HG03196 (cell line): ENCODE measurements at regions not wholly inside any gene's neighbourhood (a gene's known extent, or its start where the extent isn't known, plus 50 kb on each side); places are given as distances from the start of the nearest gene placed in this dataset.
A peak's percentile ranks its signal among the peaks of the same experiment; 100 is the strongest.
"Not testable (repeated sequence)": the region's sequence is repeated elsewhere in the genome, so short reads cannot be mapped to it uniquely, and the experiment has no call there.

Experiments used
- ATAC-seq: cut with Tn5 transposase; IDR thresholded peaks from one replicate; pipeline ENCODE4 v1.9.1; 2021; ENCODE audit not compliant: unreplicated experiment

DNA sequence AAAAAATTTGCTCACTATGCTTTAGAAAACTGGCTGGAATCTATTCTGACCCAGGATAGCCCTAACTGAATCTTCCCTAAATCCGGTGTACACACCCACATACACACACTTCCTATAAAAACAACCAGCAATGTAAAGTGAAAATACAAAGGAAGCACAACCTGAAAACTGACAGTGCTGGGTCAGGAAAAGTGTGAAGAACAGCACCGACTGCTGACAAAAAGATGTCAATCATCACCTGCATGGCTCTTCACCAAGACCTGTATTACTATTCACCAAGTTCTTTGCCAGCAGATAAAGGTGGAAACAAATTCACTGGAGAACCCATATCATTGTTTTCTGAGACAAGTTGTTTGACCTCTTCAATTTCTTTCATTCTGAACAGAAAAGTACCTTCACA is 293.8 kb upstream of the GRAMD2B start:
- no peak for ATAC-seq

DNA sequence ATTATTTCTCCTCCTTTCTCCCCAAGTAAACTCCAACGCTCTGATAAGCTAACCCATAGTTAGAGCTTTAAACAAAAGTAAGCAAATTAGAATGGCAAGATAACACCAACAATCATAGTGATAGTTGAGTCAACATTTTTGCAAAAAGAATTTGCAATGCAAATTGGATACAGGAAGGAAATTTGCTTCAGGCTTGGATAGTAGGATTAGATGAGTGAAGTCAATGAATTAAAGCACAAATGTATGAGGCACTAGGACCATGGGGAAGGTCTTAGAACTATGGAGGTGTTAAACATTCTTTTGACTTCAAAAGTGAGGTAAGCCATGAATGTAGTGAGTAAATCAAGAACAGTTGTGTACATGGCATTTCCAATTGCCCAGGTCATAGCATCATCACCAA is 289.8 kb upstream of the GRAMD2B start:
- no peak for ATAC-seq

DNA sequence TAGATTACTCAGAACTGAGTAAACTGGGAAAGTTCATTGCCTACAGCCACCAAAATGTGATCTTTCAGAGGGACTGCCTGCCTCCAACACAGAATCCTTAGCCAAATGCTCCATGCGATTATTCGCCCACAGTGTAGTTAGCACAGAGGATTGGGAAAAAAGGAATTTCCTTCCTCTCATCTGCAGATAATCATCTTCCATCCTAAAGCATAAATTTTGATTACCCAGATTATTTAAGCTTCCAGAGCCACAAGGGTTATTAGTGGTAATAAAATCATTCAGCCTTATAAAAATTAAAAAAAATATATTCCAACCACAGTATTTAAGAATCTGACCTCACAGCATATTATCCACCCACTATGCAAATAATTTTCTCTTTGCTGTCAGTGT is 285.3 kb upstream of the GRAMD2B start:
- no peak for ATAC-seq

DNA sequence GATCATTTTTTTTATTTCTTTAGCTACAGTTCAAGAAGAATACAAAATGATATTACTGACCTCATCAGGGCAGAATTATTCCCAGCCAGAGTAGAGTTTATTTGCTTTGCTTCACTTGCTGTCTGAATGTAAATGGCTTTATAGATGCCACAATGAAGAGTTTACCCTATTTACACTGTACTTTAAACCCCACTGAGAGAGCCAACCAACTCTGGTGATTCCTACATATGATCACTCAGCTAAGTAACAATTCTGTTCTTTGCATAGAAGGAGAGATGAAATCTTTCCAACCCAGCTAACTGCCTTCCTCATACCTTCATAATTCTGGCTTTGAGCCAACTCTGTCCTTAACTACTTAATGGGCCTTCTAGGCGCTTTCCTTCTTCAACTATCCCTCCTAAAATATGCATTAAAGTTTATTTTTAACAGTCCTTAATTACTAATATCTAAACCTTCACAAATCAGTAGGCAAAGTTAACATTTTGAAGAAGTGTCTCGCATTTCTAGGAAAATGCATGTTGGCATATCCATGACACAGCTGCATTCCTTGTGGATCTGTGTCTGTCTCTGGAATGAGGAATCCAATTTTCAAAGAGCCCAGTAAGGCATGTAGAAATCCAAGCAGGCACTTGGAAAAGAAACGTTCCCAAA is 284.8 kb upstream of the GRAMD2B start:
- no peak for ATAC-seq

DNA sequence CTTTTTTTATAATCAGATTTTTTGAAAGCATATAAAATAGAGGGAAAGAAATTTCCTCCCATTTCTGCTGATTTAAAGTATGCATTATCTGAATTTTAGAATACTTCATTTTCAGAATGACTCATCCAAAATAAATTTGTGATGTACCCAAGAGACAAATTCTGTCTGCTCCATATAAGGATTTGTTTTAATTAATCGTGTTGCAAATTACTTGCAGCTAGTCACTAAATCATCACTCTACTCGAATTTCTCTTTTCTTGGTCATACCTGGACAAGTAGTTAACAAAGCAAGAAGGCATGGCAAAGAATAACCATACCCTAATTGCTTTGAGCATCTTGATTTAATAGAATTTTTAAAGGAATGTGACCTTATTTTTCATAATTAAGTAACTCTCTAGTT is 284.1 kb upstream of the GRAMD2B start:
- no peak for ATAC-seq

DNA sequence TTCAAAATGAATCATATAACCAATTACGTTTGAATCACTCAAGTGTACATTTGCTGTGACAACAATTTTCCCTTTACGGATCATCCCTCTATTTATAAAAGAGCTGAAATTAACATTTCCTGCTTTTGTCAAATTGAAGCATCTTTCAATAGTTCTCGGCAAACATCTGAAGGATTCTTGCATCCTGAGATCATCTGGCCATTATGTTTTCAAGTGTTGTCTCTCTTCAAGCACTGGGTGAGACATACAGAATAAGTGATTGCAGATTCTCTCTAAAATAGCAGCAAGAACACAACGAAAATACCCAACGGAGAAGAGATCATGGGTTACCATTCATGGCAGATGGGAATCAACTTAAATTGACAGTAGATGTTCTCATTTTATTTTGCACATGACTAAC is 283.4 kb upstream of the GRAMD2B start:
- no peak for ATAC-seq

DNA sequence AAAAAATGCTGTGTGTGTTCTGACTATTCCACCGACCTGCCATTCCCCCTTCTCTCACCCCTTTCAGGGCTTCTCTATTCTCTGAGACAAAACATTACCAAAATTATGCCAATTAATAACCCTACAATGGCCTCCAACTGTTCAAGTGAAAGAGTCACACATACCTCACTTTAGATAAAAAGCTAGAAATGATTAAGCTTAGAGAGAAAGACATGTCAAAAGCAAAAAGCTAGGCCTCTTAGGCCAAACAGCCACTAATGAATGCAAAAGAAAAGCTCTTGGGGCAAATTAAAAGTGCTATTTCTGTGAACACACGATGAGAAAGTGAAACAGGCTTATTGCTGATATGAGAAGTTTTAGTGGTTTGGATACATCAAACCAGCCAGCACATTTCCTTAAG is 279.6 kb upstream of the GRAMD2B start:
- peak; percentile 56 for ATAC-seq

DNA sequence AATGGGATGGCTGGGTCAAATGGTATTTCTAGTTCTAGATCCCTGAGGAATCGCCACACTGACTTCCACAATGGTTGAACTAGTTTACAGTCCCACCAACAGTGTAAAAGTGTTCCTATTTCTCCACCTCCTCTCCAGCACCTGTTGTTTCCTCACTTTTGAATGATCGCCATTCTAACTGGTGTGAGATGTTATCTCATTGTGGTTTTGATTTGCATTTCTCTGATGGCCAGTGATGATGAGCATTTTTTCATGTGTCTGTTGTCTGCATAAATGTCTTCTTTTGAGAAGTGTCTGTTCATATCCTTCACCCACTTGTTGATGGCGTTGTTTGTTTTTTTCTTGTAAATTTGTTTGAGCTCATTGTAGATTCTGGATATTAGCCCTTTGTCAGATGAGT is 272.9 kb upstream of the GRAMD2B start:
- not testable (repeated sequence) for ATAC-seq

DNA sequence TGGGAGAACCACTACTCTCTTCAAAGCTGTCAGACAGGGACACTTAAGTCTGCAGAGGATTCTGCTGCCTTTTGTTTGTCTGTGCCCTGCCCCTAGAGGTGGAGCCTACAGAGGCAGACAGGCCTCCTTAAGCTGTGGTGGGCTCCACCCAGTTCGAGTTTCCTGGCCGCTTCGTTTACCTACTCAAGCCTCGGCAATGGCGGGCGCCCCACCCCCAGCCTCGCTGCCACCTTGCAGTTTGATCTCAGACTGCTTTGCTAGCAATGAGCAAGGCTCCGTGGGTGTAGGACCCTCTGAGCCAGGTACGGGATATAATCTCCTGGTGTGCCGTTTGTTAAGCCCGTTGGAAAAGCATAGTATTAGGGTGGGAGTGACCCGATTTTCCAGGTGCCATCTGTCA is 267.9 kb upstream of the GRAMD2B start:
- not testable (repeated sequence) for ATAC-seq

DNA sequence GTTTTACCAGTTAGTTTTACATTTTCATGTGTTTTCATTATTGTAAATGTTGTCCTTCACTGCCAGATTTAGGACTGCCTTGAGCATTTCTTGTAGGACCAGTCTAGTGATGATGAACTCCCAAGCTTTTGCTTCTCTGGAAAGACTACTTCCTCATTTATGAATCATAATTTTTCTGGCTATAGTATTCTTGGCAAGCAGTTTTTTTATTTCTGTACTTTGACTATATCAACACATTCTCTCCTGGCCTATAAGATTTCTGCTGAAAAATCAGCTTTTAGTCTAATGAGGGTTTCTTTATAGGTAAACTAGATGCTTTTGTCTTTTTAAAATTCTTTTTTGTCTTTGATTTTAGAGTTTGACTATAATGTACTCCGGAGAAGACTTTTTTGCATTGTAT is 256.8 kb upstream of the GRAMD2B start:
- ATAC-seq, result no peak

DNA sequence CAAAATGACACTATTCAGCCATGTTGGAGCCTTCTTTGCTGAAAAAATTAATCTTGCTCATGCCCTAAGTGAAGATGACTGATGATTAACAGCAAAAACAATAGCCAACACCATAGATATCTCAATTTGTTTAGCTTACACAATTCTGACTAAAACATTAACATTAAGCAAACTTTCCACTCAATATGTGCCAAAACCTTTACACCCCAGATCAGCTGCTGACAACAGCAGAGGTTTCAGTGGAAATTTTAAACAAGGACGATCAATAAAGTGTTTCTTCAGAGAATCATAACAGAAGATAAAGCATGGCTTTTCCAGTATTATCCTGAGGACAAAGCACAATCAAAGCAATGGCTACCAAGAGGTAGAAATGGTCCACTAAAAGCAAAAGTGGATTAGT is 254.4 kb upstream of the GRAMD2B start:
- no peak for ATAC-seq

DNA sequence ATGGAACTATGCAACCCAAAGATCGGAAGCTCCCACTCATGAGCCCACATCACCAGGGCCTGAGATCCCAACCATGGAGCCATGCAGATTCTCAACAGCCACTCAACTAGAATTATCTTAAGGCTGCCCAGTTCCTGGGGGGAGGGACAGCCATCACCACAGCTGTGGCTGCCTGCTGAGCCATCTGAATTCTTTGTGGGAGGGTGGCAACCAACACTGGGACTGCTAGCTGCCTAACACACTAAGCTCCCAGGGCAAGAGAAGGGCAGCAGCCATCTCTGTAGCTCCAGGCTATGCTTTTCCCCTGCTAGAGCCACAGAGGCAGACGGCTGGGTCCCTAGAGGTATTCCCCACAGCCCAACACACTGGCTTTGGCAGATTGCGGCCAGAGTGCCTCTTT is 251.3 kb upstream of the GRAMD2B start:
- ATAC-seq, result no peak

DNA sequence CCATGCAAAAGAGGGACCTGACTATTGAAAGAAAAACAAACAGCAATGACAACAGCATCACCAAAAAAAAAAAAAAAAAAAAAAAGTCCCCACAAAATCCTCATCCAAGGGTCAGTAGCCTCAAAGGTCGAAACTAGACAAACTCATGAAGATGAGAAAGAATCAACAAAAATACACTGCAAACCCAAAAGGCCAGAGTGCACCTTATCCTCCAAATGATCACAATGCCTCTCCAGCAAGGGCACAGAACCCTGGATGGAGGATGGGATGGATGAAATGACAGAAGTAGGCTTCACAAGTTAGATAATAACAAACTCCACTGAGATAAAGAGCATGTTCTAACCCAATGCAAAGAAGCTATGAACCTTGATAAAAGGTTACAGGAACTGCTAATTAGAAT is 250.4 kb upstream of the GRAMD2B start:
- ATAC-seq, result no peak

DNA sequence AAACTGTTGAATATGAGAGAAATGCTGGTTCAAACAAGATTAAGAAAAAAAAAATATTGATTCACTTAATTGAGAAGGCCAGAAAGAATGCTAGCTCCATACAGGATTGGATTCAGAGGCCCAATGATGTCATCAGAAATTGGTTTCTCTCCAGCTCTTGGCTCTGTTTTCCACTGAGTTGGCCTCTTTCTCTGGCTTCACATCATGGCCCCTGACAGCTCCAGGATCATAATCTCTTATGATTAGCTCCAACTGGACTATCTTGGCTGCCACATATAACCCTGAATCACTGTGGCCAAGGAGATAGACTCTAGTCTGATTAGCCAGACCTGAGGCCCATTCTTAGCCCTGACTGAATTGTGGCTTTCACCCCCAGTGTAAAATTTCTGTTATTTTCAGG is 244.7 kb upstream of the GRAMD2B start:
- ATAC-seq, result no peak

DNA sequence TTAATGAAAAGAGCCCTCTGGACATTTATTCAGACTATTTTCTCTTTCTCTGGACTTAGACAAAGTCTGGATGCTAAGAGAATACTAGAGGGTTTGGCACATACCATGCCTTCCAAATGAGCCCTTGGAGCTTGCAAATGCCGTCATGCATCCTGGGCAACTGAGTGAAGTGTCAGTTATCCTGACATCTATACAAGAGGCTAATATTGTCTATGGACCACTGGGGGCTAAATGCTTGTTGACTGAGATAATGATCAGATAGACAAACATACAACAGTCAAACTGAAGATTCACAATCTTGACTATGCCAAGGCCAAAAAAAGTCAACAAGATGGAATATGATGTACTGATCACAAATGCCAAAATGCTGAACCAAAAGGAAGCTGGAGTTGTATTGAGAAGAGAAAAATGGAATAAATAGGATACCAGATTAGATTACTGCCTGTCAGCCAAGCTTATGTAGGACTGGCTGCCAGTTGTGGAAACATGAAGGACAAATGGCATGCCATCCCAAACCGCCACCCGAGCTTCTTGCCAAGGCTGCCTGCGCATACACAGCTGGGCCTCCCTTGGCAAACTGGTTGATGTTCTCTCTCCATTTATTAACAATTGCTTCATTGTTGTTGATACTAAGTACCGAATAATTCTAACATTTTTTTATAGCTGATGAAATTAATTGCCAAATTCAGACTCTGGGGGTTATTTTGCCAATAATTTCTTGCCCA is 240.1 kb upstream of the GRAMD2B start:
- ATAC-seq, result no peak

DNA sequence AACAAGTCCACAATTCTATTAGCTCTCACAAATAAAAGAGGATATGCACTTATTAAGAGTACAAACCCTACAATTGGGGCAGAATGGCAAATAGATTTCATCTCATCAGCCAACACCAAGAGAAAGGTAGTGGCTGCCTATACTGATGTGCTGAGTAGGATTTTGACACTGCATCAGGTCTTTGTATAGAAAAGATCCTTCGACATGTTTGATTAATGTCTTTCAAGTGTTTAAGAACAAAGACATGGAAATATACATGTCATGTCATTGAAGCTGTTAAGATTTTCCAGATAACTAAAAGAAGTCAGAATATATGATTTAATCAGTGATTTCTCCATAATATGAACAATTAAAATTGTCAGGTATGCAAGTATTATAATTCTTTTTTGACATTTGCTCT is 238.7 kb upstream of the GRAMD2B start:
- ATAC-seq, result no peak

DNA sequence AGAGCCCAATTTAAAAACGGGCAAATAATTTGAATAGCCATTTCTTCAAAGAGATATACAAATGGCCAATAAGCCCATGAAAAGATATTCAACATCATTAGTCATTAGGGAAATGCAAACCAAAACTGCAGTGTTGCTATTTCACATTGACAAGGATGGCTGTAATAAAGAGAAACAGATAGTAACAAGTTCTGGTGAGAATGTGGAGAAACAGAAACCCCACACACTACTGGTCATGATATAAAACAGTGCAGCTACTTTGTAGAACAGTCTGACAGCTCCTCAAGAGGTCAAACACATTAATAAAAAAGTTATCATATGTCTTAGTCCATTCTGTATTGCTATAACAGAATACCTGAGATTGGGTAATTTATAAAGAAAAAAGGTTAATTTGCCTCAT is 237.0 kb upstream of the GRAMD2B start:
- no peak for ATAC-seq

DNA sequence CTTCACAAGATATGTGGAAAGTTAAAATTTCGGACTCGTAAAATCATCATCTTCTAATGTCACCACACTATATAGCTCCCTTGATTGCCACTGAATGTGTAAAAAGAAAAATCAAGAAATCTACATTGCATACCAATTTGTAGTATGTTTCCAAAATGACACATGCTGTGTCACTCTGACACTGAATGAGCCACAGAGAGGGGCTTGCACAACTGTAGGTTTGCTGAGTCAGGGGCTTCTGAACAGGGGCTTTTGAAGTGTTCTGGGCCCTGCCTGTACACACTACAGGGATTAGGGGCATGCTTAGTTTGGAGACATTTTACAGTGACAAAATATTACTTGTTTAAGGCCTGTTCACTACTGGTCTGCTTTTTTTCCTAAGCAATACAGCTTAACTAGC is 234.4 kb upstream of the GRAMD2B start:
- no peak for ATAC-seq

DNA sequence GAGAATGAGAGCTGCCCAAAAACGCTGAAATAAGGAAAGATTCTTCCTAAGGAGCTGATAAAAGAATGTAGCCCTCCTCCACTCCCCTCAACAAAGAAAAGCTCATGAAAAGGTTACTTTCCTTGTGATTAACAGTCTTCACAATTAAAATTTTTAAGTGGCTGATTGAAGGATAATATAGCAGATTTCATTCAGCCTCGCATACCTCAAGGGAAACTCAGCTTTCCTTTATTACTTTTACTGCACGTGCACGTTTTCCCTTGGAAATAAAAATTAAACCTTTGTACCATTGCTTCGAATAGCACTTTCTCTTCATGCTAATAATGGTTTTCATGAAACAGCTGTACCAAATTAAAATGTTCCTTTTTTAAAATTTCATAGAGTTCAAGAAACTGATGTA is 234.0 kb upstream of the GRAMD2B start:
- no peak for ATAC-seq

DNA sequence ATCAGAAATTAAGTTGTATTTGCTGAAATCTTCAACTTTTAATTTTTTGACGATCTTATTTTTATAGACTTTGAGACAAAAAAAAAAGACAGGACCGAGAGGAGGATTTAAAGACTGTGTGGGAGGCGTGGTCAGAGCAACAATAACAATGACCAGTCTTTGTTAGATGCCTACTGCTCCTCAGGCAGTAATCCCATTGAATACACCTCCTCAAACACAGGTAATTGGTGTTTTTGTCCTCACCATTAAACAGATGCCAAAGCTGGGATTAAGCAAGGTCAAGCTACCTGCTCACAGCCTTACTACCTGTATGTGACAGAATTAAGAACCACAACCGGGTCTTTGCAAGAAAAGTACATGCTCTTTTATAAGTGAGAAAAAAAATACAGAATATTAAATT is 233.3 kb upstream of the GRAMD2B start:
- no peak for ATAC-seq

DNA sequence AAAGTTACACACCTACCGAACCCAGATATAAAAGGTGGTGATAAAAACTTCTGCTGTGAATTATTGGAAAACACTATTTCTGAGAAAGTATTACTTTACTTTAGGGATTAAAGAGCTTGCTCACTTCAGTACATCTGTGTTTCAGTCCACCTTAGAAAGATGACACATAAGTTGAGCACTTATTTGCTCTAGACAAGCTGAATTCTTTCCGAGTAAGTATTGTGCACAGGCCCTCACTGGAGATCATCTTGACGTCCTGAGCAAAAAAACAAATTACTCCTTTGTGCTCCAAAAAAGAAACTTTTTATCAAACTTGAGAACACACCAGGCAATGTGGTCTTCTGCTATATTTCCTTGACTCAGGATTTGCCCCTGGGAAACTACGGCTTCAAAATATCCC is 231.0 kb upstream of the GRAMD2B start:
- ATAC-seq, result no peak

DNA sequence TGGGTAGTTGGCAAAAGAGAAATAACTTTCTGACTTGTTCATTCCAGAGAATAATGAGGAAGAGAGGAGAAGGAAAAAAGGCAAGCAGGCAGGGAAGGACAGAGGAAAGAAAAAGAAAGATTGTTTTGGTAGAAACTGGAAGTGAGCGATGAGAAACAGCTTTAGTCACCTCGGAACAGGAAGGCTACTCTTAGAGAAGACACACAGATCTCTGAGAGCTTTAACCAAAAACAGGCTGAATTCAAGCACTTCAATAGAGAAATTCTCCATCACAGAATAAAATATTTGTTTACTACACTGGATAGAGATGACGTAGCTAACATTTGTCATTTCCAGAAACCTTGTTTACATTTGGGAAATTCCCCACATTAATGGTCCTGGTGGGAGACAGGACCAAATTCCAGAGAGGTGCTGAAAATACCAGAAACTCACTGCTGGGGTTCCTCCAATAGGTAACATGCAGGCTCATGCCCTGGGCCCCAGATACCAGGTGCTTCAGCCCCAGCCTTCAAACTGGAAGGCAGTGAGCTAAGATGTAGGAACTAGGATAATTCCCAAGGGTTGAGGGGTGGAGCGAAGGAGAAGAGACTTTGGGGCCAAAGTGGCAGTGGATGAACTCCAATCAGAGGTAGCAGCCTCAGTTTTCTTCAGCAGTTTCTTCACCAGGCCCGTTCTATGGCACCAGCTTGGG is 227.7 kb upstream of the GRAMD2B start:
- ATAC-seq, result no peak
